HG03060 (cell line): ENCODE measurements at regions not wholly inside any gene's neighbourhood (a gene's known extent, or its start where the extent isn't known, plus 50 kb on each side); places are given as distances from the start of the nearest gene placed in this dataset.

ENCODE experiments used
- ATAC-seq: cut with Tn5 transposase; IDR thresholded peaks from one replicate; pipeline ENCODE4 v1.9.1; 2021; ENCODE audit warnings: low read depth, moderate number of reproducible peaks; ENCODE audit not compliant: unreplicated experiment

DNA sequence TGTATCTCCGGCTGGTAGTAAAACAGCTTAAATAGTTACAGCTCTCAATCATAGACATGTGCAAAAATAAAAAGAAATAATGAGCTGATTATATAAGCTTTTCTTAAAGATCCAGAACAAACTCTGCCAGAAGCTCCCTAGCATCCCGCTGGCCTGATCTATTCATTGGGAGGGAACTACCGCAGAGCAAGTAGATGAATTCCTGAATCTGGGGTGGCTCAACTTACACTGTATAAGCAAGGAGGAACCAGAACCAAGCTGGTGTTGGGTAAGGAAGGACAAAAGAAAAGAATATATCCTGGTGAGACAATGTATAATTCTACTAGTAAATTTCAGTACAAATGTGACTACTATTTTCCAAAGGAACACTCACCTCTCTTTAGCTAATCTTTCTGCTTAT lies 1122.2 kb downstream of the OLFM4 start:
- ATAC-seq = no peak

DNA sequence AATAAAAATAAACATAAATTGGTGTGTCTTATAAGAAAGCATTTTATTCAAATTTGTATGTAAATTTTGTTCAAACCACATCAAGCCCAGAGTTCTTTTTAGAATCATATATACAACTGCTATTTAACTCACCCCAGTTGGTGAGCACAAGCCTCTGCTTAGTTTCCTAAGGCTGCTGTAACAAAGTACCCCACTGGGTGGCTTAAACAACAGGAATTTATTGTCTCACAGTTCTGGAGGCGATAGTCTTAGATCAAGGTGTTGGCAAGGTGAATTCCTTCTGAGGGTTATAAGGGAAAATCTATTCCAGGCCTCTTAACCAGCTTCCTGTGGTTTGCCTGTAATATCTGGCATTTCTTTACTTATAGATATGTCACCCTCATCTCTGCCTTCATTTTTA lies 1133.5 kb downstream of the OLFM4 start:
- no peak for ATAC-seq

DNA sequence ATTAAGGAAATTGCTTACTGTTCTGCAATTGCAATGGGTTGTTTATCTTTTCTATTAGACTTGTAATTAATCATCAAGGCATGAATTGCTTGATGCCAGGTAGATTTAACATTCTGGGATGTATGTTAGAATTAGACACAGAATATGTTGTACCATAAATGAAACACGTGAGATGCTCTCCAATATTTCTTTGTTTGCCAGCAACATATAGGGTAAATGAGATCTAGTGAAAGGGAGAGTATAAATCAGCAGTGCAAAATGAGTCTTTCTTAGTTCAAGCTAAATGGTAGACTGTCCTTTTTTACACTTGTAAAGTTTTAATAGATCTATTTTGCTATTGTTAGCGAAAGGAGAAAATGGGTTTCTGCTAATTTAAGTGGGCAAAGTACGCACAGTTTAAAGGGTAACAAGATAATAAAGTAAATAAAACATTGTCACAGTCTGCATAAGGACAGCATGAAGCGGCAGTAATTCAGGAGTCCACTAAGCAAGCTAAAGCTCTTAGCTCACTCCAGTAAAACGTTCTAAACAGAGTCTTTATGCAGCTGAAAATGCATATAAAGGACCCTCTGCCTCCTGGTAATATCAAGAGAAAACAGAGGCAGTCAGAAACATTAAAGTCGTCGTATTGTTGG lies 1137.1 kb downstream of the OLFM4 start:
- no peak for ATAC-seq

GRCh38 chr13:54173996-54174395 lies 1145.4 kb downstream of the OLFM4 start:
- ATAC-seq = no peak

DNA sequence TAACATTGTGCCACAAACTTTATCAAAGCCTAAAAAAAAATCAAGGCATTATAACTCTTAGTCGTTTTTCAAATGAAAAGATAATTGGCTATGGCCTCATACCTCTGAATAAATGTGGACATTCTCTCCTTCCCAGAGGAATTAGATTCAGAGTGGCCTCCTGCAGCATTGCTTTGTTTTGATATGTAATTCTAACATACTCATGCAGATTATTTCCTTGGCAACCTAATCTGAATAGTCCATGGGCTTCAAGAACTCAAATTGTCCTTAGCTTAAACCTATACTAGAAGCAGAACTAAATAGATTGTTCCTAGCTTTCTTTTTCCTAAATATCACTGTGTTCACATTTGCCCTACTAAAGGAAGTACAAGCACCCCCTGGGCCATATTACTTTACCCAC lies 1146.9 kb downstream of the OLFM4 start:
- no peak for ATAC-seq

DNA sequence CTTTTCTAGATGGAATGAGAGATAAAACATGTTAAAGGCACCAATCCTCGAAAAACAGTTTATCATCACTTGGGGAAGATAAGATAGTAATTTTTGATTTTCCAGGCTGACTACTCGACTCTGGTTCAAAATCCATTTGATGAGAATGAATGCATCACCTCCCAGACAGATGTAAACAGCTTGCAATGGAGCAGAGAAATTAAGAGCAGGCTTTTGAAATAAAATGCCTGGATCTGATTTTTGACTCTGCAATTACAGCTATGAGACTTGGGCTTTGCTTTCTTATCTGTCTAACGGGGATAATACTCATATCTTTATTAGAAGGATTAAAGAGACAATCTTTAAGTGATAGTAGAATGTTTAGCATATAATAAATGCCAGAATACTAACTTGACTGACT lies 1148.9 kb downstream of the OLFM4 start:
- ATAC-seq = no peak

DNA sequence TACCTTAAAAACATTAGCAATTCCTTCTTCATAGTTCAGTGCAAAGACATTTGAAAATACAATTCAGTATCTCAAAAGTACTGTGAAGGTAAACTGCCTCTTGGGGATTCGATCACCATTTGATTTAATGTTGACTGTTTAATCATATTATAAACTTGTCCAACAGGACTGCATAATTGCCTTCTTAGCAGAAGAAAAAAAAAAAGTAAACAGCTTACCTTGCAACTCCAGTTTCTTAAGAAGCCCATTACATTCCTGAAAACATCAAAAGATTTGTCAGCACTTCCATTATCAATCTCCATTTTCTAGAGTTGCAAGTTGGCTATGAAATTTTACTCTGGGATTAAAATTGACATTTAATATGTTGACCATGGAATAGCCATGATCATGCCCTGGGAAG lies 1154.6 kb downstream of the OLFM4 start:
- ATAC-seq = no peak

DNA sequence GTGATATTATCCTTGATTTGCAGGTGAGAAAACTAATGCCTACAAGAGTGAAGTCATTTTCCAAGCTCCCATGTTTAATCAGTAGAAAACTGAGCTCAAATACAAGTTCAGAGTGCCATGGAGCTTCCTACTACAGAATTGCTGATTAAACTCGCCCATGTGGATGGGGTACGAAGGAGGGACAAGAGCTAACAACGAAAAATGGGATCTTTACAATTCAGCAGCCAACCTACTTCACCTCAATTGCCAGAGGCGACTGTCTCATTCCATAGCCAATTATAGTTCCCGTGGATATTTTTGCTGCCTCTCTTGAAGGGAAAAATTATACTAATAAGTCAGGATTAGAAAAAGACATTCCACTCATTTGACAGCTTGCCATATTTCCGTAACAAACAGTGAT lies 1155.1 kb downstream of the OLFM4 start:
- no peak for ATAC-seq

GRCh38 chr13:54184576-54184975 lies 1156.0 kb downstream of the OLFM4 start:
- no peak for ATAC-seq

DNA sequence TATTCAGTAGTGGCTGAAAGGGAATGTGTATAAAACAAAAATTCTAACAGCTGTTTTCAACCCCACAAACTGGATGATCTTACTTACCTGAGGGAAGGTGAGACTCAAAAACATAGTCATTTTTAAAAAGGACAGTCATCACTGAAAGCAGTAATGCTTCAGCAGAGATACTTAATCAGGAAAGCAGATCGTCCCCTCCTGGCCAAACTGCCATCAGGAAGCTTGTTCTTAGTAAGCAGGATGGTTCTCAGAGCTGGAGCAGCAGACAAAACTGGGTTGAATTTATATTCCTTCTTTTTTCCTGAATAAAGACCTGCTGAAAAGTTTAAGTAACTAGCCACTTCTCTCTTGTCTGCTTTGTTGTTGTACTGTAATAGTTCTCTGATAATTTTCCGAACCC lies 1156.5 kb downstream of the OLFM4 start:
- no peak for ATAC-seq

DNA sequence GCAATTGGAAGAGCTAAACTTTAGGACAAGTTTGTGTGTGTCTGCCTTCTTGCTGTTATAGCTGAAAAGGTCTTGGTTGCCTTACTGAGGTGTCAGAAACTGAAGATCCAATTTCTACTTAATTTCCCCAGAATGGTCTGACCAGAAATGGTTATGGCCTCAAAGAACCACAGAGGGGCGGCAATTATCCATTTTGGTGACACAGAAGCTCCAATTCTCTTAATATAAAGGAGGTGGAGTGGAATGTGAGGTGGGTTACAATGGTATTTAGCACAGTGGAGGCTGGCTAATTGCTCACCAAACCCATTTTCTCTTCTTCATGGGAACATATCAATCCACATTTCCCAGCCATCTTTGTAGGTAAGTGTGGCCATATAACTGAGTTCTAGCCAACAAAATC lies 1157.2 kb downstream of the OLFM4 start:
- ATAC-seq = no peak

- ATAC-seq = no peak
These were observed 1158.8 kb downstream of the OLFM4 start for GRCh38 chr13:54187461-54187860.

DNA sequence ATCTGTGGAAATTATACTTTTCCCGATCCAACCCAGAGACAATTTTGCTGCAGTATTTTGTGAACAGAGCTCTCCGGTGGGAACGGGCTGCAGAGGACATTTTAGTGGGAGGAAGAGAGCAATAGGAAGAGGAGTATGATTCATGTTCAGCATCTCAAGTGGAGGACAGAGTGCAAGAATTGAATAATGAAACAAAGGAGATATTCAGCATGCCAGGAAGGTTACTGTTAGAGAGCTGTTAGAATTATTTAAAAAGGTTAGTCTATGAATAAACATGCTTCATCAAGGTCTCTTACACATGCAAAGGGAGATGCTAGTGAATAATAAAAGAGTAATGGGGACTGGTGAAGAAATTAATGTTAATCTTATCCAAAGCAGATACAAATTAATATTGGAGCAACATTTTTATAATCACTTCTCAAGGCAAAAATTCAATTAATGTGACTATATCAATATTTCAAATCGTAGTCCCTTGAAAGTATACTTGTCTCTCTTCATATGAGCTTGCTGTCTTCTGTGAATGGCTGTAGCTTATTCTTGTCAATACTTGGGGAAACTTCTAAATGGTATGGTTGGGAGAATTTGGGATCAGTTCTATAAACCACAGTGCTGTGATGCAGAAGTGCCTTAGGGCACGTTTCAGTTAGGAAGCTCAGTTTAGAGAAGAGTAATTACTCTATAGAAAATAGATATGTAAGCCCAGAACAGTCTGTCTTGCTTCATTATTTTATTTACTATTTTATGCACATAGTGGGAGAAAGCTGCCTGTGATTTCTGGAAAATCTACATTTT lies 1165.8 kb downstream of the OLFM4 start:
- no peak for ATAC-seq

- ATAC-seq = no peak
These were observed 1168.1 kb downstream of the OLFM4 start for GRCh38 chr13:54196684-54197083.

DNA sequence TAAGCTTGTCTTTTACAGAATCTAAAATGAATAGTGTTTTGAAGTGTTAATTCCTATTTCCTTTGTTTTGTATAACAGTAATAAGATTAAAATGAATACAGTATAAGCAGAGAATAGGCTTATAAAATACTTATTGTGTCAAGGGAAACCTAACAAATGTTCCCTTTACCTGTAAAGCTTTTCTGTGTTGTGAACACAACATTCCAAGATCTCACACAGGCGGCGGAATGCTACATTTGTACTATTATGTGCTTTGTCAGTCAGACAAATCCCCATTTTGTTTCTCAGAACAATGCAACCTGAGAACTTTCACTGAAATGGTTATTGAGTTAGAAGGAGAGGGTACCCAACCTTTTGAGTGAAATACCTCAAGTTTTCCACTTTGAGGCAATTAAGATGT lies 1170.3 kb downstream of the OLFM4 start:
- no peak for ATAC-seq

DNA sequence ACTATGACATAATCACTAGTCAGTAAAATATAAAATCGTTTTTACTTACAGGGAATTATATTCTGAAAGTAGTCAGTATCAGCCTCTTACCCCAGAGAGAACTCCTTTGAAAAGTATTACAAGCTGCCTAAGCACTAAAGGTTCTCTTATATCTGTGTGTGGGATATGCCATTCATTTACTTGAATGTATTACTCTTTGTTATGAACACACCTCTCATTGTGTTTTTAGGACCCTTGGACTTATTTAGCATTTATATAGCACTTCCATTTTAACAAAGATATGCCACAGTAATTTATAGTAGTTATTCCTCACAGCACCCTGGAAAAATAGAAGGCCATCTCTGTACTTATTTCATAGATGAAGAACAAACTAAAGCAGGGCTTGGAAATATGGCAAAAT lies 1178.0 kb downstream of the OLFM4 start:
- no peak for ATAC-seq

GRCh38 chr13:54210397-54211049 lies 1181.9 kb downstream of the OLFM4 start:
- no peak for ATAC-seq

GRCh38 chr13:54216221-54216620 lies 1187.6 kb downstream of the OLFM4 start:
- ATAC-seq = no peak

GRCh38 chr13:54226876-54227275 lies 1198.3 kb downstream of the OLFM4 start:
- ATAC-seq = no peak

- ATAC-seq = no peak
These were observed 1204.1 kb downstream of the OLFM4 start for GRCh38 chr13:54232700-54233099.

DNA sequence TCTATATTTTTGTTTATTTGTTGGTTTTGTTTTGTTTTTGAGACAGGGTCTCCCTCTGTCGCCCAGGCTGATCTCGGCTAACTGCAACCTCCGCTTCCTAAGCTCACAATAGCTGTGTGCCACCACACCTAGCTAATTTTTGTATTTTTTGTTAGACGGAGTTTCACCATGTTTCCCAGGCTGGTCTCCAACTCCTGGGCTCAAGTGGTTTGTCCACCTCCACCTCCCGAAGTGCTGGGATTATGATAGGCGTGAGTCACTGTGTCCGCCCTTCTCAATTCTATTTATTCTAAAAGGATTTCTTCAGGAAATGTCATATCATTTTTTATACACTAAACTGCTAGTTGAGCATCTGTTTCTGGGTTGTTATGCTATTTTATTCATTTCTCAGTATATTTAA lies 1206.0 kb downstream of the OLFM4 start:
- ATAC-seq = no peak

GRCh38 chr13:54241719-54242118 lies 1213.1 kb downstream of the OLFM4 start:
- no peak for ATAC-seq
